ENCODE measurements at regions not wholly inside any gene's neighbourhood (a gene's known extent, or its start where the extent isn't known, plus 50 kb on each side); places are given as distances from the start of the nearest gene placed in this dataset.
"Not testable (repeated sequence)": the region's sequence is repeated elsewhere in the genome, so short reads cannot be mapped to it uniquely, and the experiment has no call there.

GRCh38 chr2:126264625-126265024, 391.3 kb upstream of the GYPC start:
- no peaks in the 10 kb centered on the region for H3K9me3 Mint-ChIP-seq
- TF ChIP-seq CTCF (IDR thresholded peaks at IDR 0.05; ENCODE audit: unreplicated experiment): no peak
- no peaks in the 10 kb centered on the region for H3K4me1 Mint-ChIP-seq
- H3K4me3 Mint-ChIP-seq: no peak overlapping the region
- DNase-seq (ENCODE audit: low spot score in 2 of 2, unreplicated experiment in 2 of 2): no peak
- no peaks in the 10 kb centered on the region for H3K36me3 Mint-ChIP-seq
- H3K27ac Mint-ChIP-seq: no peak overlapping the region
- peaks cover 15% of the 10 kb centered on the region for H3K27me3 Mint-ChIP-seq (ENCODE audit: low read depth)

GRCh38 chr2:126269911-126270310, 386.0 kb upstream of the GYPC start:
- TF ChIP-seq CTCF (IDR thresholded peaks at IDR 0.05; ENCODE audit: unreplicated experiment): no peak
- DNase-seq (ENCODE audit: low spot score in 2 of 2, unreplicated experiment in 2 of 2): no peak
- Mint-ChIP-seq H3K27me3 (ENCODE audit: low read depth) (peaks cover 20% of the 10 kb centered on the region), H3K4me3 (no peak overlapping the region), H3K36me3 (no peaks in the 10 kb centered on the region), H3K4me1 (no peaks in the 10 kb centered on the region), H3K9me3 (no peaks in the 10 kb centered on the region), H3K27ac (no peak overlapping the region)

GRCh38 chr2:126270587-126270986, 385.4 kb upstream of the GYPC start:
- H3K4me3 Mint-ChIP-seq: no peak overlapping the region
- TF ChIP-seq CTCF (IDR thresholded peaks at IDR 0.05; ENCODE audit: unreplicated experiment): no peak
- no peaks in the 10 kb centered on the region for H3K4me1 Mint-ChIP-seq
- peaks cover 23% of the 10 kb centered on the region for H3K27me3 Mint-ChIP-seq (ENCODE audit: low read depth)
- DNase-seq (ENCODE audit: low spot score in 2 of 2, unreplicated experiment in 2 of 2): no peak
- H3K27ac Mint-ChIP-seq: no peak overlapping the region
- H3K9me3 Mint-ChIP-seq: no peaks in the 10 kb centered on the region
- H3K36me3 Mint-ChIP-seq: no peaks in the 10 kb centered on the region

- TF ChIP-seq CTCF (IDR thresholded peaks at IDR 0.05; ENCODE audit: unreplicated experiment): no peak
- Mint-ChIP-seq H3K36me3 (no peaks in the 10 kb centered on the region), H3K9me3 (no peaks in the 10 kb centered on the region), H3K27me3 (ENCODE audit: low read depth) (peaks cover 24% of the 10 kb centered on the region), H3K4me3 (no peak overlapping the region), H3K4me1 (no peaks in the 10 kb centered on the region), H3K27ac (no peak overlapping the region)
- DNase-seq (ENCODE audit: low spot score in 2 of 2, unreplicated experiment in 2 of 2): no peak
These were observed 383.6 kb upstream of the GYPC start for GRCh38 chr2:126272401-126272800.

GRCh38 chr2:126275098-126275497, 380.9 kb upstream of the GYPC start:
- no peak overlapping the region for H3K4me3 Mint-ChIP-seq
- no peak for DNase-seq (ENCODE audit: low spot score in 2 of 2, unreplicated experiment in 2 of 2)
- no peak for TF ChIP-seq CTCF (IDR thresholded peaks at IDR 0.05; ENCODE audit: unreplicated experiment)
- no peaks in the 10 kb centered on the region for H3K36me3 Mint-ChIP-seq
- no peak overlapping the region for H3K27ac Mint-ChIP-seq
- H3K9me3 Mint-ChIP-seq: no peaks in the 10 kb centered on the region
- H3K4me1 Mint-ChIP-seq: no peaks in the 10 kb centered on the region
- peaks cover 16% of the 10 kb centered on the region for H3K27me3 Mint-ChIP-seq (ENCODE audit: low read depth)

- H3K36me3 Mint-ChIP-seq; H3K4me1 Mint-ChIP-seq; H3K4me3 Mint-ChIP-seq; H3K9me3 Mint-ChIP-seq; H3K27ac Mint-ChIP-seq; DNase-seq (ENCODE audit: low spot score in 2 of 2, unreplicated experiment in 2 of 2): not testable (repeated sequence)
- peaks cover 13% of the 10 kb centered on the region for H3K27me3 Mint-ChIP-seq (ENCODE audit: low read depth)
These were observed 379.7 kb upstream of the GYPC start for GRCh38 chr2:126276268-126276667.
